ENCODE measurements at regions not wholly inside any gene's neighbourhood (a gene's known extent, or its start where the extent isn't known, plus 50 kb on each side); places are given as distances from the start of the nearest gene placed in this dataset.

DNA sequence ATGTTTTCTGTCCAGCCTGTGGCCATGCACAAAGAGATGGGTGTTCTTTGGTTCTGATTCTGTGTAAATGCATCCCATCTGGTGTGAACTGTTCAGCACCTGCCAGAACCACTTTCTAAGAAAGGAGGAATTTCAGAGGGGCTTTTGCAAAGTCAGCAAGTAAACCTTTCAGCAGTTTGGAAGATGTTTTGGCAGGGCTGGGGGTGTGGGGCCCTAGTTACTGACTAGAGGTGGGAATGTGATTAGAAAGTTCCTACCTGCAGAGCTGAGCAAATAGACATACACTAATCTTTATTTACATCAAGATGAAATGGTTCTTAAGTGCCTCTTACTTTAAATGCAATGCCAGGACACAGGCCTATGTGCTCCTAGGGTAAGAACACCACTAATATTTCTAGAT is 378.1 kb upstream of the USP24 start:
- H3K27me3 ChIP-seq (replicated peaks; ENCODE audit: control insufficient read depth, insufficient read depth, low read length): no peaks in the 10 kb centered on the region
- TF ChIP-seq, protein P1, sequence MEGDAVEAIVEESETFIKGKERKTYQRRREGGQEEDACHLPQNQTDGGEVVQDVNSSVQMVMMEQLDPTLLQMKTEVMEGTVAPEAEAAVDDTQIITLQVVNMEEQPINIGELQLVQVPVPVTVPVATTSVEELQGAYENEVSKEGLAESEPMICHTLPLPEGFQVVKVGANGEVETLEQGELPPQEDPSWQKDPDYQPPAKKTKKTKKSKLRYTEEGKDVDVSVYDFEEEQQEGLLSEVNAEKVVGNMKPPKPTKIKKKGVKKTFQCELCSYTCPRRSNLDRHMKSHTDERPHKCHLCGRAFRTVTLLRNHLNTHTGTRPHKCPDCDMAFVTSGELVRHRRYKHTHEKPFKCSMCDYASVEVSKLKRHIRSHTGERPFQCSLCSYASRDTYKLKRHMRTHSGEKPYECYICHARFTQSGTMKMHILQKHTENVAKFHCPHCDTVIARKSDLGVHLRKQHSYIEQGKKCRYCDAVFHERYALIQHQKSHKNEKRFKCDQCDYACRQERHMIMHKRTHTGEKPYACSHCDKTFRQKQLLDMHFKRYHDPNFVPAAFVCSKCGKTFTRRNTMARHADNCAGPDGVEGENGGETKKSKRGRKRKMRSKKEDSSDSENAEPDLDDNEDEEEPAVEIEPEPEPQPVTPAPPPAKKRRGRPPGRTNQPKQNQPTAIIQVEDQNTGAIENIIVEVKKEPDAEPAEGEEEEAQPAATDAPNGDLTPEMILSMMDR (IDR thresholded peaks at IDR 0.05; ENCODE audit: insufficient read depth, low read length, poor library complexity, severe bottlenecking): no peak
- H3K36me3 ChIP-seq (ENCODE audit: control insufficient read depth, insufficient read depth, low read length): no peaks in the 10 kb centered on the region
- no peak overlapping the region for H3K4me3 ChIP-seq (replicated peaks; ENCODE audit: low read depth, low read length)
- no peak for DNase-seq (ENCODE audit: extremely low read depth, insufficient read length)

DNA sequence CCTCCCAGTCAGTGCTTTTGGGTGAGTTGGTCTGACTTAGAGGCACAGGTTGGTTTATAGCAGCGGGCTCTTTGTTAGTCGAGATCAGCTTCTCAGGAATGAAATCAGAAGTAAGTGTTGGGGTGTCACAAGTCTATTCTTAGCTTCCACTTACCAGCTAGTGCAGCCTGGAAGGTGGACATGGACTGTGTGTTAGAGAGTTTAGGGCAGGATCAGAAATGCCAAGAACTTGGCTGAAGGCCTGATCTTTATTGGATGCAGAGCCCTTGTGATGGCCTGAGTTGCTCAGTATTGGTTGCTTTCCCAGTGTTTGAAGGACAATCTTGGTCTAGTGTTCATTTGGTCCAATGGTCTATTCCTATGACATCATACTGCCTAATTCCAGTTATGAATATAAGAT is 377.0 kb upstream of the USP24 start:
- Histone ChIP-seq H3K36me3 (ENCODE audit: control insufficient read depth, insufficient read depth, low read length) (no peaks in the 10 kb centered on the region), H3K27me3 (replicated peaks; ENCODE audit: control insufficient read depth, insufficient read depth, low read length) (0 out of 2 replicates have a peak, but pooled peaks cover 2% of the 10 kb centered on the region), H3K4me3 (replicated peaks; ENCODE audit: low read depth, low read length) (no peak overlapping the region)
- TF ChIP-seq, protein P1 (IDR thresholded peaks at IDR 0.05; ENCODE audit: insufficient read depth, low read length, poor library complexity, severe bottlenecking): no peak
- no peak for DNase-seq (ENCODE audit: extremely low read depth, insufficient read length)

DNA sequence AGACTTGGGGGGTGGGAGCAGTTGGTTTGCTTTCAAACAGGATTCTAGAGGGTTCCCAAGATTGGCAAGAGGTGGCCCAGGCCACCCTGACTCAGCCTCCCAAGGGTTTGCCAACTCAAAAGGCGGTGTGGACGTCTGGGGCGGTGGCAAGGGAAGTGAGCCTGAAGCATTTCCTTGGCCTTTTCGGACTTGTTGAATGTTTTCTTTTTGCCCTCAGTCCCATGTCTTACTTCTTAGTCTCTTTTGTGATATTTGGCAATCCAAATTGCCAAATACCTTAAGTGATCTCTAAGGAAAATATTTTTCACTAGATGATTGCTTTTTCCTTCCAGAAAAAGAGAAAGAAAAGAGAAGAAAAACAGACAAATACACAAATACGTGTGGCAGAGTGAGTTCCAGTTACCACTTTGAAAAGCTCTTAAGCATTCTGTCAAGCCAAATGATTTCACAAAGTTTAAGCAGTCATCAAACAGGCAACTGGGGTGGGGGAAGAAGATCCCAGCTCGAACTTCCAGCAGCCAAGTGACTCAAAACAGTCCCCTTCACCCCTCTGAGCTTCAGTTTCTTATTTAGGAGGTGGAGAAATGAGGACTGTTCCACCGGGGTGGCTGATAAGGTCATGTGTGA is 374.6 kb upstream of the USP24 start:
- no peak overlapping the region for H3K4me3 ChIP-seq (replicated peaks; ENCODE audit: low read depth, low read length)
- TF ChIP-seq, protein P1 (IDR thresholded peaks at IDR 0.05; ENCODE audit: insufficient read depth, low read length, poor library complexity, severe bottlenecking): no peak

DNA sequence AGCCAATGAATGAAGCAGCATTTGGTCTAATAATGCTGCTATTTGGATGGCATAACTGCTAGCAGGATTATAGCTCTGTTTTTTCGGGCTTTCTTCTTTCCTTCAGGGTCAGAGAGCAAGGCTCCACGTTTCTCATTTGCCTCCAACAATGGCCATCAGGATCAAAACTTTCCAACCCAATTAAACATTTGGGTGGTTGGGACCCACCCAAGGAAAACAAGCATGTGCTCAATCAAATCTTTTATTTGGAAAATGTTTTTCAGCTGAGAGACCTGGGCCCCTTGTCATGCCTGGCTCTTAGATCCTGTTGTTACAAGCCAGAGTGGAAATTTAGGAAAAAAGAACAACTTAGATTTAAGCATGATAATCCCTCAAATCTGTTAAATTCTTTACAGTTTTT is 373.1 kb upstream of the USP24 start:
- TF ChIP-seq, protein P1 (IDR thresholded peaks at IDR 0.05; ENCODE audit: insufficient read depth, low read length, poor library complexity, severe bottlenecking): no peak
- no peak for DNase-seq (ENCODE audit: extremely low read depth, insufficient read length)
- no peaks in the 10 kb centered on the region for H3K36me3 ChIP-seq (ENCODE audit: control insufficient read depth, insufficient read depth, low read length)
- 0 out of 2 replicates have a peak, but pooled peaks cover 2% of the 10 kb centered on the region for H3K27me3 ChIP-seq (replicated peaks; ENCODE audit: control insufficient read depth, insufficient read depth, low read length)
- no peak overlapping the region for H3K4me3 ChIP-seq (replicated peaks; ENCODE audit: low read depth, low read length)

More for the DNA sequence above, 374.6 kb upstream of the USP24 start:
- DNase-seq (ENCODE audit: extremely low read depth, insufficient read length): no peak
- Histone ChIP-seq H3K27me3 (replicated peaks; ENCODE audit: control insufficient read depth, insufficient read depth, low read length) (0 out of 2 replicates have a peak, but pooled peaks cover 2% of the 10 kb centered on the region), H3K36me3 (ENCODE audit: control insufficient read depth, insufficient read depth, low read length) (no peaks in the 10 kb centered on the region)

DNA sequence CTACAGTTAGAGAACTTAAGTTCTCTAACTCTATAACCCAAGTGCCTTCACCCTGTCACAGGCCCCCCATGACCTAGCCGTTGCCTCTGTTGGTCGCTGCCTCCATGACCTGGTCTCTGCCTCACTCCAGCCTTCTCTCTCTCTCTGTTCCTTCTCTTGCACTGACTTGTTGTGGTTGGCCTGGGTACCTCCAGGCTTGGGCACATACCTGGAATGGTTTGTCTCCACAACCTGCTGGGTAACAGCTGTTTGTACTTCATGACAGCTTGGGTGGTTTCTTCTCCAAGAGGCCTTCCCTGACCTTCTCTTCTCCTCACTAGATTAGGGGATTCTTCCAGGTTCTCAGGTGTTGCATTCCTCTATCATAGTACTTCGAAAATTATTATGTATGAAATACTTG is 371.6 kb upstream of the USP24 start:
- DNase-seq (ENCODE audit: extremely low read depth, insufficient read length): no peak

More for the DNA sequence above, 371.6 kb upstream of the USP24 start:
- Histone ChIP-seq H3K4me3 (replicated peaks; ENCODE audit: low read depth, low read length) (no peak overlapping the region), H3K36me3 (ENCODE audit: control insufficient read depth, insufficient read depth, low read length) (no peaks in the 10 kb centered on the region), H3K27me3 (replicated peaks; ENCODE audit: control insufficient read depth, insufficient read depth, low read length) (peaks cover 2% of the 10 kb centered on the region; the same call in 1 of the 2 replicates)
- TF ChIP-seq, protein P1 (IDR thresholded peaks at IDR 0.05; ENCODE audit: insufficient read depth, low read length, poor library complexity, severe bottlenecking): no peak

All from GM06990 (cell line).